SK-N-MC (cell line): ENCODE measurements at regions not wholly inside any gene's neighbourhood (a gene's known extent, or its start where the extent isn't known, plus 50 kb on each side); places are given as distances from the start of the nearest gene placed in this dataset.

Source experiments
- EZH2 ChIP-seq: fragments of 200-600 bp; sonication (generic); IDR thresholded peaks from one replicate; pipeline ENCODE4 v1.6.1; 2017; ENCODE audit warnings: antibody characterized with exemption
- FOXP2 ChIP-seq: optimal IDR thresholded peaks from 2 replicates; pipeline ENCODE3; 2011; ENCODE audit warnings: mild to moderate bottlenecking, moderate library complexity; ENCODE audit not compliant: insufficient read depth; ENCODE audit errors: extremely low read length, control extremely low read depth
- POLR2AphosphoS5 ChIP-seq: IDR thresholded peaks from 2 replicates; pipeline ENCODE4 v1.6.1; 2012; ENCODE audit warnings: mild to moderate bottlenecking, low read depth, low read length, borderline replicate concordance

DNA sequence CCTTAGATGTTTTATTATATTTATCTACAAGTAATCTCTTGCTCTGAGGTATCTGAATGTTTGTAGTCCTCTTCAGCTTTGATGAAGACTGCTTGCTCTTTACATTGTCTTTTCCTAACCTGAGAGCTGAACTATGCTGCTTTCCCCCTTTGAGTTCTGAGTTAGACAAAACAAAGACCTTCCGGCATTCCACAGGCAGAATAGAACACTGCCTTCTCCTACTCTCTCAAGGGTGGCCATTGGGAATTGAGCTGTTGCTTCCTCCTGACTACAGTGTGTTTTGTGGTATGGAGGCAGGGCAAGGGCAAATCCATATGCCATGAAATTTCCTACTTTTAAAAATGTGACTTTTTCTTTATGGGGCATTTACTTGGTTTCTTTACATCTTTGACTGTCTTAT is 841.0 kb downstream of the FAM133A start:
- TF ChIP-seq EZH2 (no peak), POLR2AphosphoS5 (no peak), FOXP2 (no peak)
